Stimulated activated CD4-positive, alpha-beta T cell treated with anti-CD3 and anti-CD28 coated beads, Interleukin-12 subunit alpha, Interleukin-12 subunit beta, amount 100 ng/mL, for 48 hours (primary cell): ENCODE measurements at regions not wholly inside any gene's neighbourhood (a gene's known extent, or its start where the extent isn't known, plus 50 kb on each side); places are given as distances from the start of the nearest gene placed in this dataset.
"Not testable (repeated sequence)": the region's sequence is repeated elsewhere in the genome, so short reads cannot be mapped to it uniquely, and the experiment has no call there.

Source experiments
- DNase-seq, 3 donors: peaks; one replicate each; pipeline ENCODE4 v3.0.0-alpha.2; 2020; ENCODE audit warnings: low read depth in 2 of 3, low spot score in 1 of 3

DNA sequence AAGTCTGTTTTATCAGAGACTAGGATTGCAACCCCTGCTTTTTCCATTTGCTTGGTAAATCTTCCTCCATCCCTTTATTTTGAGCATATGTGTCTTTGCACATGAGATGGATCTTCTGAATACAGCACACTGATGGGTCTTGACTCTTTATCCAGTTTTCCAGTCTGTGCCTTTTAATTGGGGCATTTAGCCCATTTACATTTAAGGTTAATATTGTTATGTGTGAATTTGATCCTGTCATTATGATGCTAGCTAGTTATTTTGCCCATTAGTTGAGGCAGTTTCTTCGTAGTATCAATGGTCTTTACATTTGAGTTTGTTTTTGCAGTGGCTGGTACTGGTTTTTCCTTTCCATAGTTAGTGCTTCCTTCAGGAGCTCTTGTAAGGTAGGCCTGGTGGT lies 120.6 kb upstream of the TNP1 start:
- not testable (repeated sequence) for DNase-seq

DNA sequence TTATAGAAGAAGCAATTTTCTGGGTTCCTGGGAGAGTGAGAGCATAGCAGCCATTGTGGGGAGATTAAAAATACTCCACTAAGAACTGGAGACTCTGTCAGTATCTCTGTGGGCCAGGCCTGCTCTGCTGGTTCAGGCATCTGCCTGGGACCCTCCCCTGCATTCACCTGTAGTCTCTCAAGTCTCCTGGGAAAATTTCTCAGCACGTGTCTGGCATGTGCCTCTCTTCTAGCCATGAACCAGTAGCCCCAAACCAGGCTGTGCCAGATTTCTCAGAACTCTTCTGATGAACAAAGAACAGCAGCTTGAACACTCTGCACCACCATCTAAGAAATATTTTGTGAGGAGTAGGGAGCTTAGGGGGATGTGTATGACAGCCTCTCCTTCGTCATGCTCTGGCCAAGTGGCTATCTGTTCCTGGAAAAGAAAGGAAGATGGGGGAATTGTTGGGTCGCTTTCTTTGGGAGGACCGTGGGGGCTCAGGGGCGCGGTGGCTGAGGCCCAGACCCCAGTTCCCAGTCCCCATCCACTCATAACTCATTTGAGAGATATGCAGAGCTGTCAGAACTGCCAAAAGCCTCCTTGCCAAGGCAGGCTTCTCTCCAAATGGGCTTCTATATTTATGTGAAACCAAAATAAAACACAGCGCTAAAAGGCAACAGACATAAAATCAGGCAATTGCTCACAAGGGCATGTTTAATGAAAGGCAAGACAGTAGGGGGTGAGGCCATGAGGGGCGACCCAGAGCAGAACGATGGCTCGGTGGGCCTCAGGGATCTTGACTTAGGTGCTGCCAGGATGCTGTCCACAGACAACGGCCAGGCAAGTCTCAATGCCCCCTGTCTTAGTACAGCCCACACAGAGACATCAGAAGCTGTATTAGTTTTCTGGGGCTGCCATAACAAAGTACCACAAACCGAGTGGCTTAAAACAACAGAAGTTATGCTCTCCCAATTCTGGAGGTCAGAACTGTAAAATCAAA lies 114.7 kb upstream of the TNP1 start:
- DNase-seq = no peak

DNA sequence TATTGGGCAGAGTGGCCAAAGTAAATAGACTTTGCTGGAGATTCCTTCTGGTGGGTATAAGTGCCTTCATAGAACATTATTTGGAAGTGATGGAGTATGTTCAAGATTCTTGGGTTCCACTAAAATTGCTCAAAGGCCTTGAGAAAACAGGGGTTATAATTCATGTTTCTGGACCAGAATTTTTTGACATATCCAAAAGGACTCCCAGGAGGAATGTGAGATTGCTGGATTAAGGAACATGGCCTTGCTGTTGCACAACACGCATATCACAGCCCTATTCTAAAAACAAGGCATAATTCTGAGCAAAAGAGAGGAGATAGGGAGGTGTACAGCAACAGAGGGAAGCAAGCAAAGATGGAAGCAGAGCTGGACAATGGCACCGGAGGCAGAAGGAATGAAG lies 111.7 kb upstream of the TNP1 start:
- DNase-seq = no peak

DNA sequence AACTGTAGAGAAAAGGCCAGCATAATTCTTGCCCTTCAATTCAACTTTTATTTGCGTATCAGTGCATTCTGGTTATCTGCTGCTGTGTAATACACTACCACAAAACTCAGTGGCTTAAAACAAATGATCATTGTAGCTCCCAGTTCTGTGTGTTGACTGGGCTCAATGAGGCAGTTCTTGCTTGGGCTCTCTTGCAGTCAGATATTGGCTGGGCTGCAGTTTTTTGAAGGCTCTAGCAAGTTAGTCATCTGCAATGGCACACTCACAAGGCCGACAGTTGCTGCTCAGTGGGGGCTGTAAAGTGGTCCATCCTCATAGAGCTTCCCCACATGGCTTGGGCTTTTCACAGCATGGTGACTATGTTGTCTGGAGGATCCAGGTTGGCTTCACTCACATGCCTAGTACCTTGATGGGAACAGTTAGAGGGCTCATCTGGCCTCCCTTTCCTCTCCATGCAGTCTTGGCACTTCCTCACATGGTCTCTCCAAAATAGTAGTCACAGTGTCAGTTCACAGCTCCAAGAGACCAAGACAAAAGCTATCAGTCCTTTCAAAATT lies 110.6 kb upstream of the TNP1 start:
- DNase-seq = no peak

DNA sequence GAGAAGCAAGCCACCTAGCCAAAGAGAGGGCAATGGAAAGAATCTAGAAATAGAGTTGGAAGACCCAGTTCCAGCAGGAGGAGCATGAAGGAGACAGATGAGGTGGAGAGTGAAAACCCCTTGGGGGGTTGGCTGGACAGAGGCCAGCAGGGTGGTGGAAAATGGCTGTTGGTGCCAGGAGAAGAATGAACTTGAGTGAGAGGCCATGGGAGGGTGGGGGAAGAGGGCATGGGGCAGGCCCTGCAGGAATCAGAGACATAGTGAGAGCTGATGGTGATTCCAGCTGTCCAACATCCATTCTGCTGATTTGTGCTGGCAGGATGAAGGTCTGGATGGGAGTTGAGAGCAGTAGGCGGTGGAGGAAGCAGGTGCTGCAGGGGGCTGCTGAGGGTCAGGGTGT lies 108.0 kb upstream of the TNP1 start:
- no peak for DNase-seq

DNA sequence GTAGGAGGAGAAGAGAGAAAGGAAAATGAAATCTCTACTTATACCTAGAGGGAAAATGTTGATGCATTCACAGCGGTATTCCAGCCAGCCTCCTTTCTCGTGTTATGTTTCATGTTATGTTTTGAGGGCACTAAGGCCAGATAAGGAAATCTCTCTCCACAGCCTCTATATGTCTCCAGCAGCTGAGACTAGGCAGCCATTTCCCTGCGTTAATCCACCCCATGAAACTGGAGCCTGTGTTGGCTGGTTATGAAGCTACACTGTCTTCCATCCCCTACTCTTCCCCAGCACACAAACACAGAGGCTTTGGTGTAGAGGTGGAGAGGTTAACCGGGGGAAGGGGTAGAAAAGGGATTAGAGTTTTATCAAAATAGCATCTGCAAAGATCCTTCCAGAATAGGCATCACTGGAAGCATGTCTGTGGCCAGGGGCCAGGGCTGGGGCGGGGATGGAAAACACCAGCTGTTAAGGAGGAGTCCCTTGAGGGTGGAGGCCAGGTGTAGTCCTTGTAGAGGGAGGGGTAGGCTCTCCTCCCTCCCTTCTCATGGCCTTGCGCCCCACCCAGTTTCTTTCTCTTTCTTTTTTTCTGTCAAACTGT lies 100.9 kb upstream of the TNP1 start:
- DNase-seq = no peak

DNA sequence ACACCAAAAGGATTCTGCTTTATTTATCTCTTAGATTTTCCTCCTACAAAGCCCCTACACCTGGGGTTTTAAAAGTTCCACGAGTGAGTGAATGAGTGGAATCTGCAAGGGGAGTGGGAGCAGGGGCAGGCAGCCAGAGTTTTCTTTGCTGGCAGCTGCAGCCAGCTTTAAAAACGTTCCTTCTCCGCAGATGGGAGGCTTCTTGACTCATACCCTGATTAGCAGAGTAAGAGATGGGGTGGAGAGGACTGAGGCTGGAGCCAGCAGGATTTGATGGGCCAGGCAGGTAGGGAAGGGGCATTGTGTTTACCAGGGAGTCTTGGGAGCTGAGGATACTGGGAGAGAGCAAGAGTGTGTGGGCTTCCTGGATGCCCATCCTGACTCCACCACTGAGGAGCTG lies 99.6 kb upstream of the TNP1 start:
- DNase-seq = no peak

DNA sequence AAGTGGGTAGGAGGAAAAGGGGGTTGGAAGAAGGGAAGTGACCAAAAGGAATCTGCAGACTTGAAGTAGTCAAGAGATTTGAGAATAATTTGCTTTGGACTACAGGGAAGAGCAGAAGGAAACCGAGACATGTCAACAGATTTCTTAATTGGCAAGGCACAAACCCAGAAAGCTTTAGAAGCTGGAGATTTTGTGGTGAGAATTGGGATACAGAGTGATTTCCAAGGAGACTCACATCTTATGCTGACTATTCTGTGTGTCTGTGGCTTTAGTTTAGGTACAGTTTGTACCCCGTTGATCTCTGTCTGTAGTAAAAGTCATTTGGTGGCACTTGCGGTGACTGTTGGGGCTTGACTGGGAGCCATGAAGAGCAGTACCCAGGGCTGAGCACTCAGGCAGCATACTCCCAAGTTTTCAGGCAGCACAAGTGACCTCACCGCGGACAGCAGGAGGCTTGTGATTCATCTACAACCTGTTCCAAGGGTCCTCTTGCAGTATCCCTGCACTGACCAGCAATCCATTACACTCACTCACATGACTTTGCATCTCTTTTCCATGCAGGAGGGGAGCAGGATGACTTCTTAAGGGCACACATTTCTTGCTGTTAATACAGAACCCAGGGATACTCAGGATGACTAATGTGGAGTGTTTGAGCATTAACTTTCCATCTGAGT lies 97.1 kb upstream of the TNP1 start:
- no peak for DNase-seq

DNA sequence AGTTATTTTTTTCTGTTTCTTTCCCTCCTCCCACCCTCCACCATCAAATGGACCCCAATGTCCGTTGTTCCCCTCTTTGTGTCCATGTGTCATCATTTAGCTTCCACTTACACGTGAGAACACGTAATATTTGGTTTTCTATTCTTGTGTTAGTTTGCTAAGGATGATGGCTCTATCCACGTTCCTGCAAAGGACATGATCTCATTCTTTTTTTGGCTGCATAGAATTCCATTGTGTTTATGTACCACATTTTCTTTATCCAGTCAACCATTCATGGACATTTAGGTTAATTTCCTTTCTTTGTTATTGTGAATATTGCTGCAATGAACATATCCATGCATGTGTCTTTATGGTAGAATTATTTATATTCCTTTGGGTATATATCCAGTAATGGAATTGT lies 91.3 kb upstream of the TNP1 start:
- DNase-seq = no peak

DNA sequence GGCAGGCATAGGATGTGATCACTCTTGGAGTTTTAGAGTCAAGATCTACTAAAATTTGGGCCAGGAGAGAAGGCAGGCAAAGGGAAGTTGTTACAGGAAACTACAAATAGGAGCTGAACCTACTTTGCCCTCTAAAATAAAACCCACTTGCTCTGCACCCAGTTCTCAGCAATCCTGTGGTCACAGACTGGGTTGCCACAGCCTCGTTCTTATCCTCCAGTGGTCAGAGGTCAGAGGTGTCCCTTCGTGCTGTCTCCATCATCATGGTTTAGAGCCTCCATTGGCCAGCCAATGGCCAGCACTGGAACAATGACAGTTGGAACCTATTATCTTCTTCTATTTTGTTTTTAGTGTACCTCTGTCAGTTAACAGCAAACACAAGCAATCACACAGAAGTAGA lies 90.7 kb upstream of the TNP1 start:
- no peak for DNase-seq

DNA sequence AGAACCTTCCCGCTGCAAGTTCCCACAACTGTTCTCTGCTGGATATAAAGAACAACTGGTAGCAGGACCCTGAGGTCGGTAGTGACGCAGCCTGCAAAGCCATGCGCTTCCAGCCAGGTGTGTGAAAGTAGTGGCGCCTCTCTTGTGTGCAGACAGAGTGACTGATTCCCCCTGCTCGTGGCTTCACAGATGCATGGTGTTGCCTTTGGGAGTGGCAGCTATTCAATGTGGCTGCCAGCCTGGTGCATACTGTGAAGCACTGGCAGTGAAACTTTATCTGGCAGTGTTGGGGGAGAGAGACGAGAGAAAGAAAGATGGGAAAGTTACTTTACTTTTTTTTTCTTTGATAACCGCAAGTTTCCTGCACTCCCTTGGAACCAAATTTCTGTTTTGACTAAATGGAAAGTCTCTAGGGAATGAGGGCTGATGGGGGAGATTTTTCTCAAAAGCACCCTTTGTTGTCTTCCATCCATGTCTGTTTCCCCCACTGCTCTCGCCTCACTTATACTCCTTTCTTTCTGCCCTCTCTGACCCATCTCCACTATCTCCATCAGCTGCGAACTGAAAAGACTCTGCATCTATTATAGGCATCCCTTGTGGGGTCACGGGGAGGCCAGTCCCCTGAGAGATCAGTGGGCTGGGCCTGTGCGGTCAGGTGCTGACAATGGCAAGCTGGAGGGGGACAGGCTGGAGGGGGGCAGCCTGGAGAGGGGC lies 90.0 kb upstream of the TNP1 start:
- no peak for DNase-seq

DNA sequence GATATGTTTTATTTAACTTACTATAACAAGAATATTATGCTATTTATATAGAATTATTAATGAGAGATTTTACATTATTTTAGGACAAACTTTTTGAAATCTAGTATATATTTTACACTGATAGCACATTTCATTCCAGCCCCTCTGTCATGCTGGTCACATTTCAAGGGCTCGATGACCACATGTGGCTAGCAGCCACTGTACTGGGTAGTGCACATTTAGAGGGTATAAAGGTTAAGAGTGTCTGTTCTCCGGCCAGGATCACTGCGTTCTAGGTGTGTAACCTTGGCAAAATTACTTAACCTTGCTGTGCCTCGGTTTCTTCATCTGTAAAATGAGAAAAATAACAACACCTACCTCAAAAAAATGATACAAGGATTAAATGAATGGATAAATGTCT lies 87.2 kb upstream of the TNP1 start:
- no peak for DNase-seq

DNA sequence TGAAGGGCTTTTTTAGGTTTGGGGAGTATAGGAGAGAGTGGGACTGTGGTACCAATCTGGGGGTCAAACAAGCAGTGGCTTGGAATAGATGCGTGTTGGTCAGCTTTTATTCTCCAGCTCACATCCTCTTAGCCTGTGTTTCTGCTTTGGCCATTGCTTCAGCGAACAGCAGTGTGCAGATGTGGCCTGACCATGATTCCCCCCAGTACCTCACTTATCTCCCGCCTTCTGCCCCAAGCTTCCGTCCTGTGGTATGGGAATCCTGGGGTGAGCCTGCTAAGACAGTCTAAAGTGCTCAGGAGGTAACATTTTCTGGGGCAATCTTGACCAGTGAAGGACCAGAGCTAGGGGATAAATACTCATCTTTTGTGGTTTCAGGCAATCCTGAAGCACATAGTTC lies 84.9 kb upstream of the TNP1 start:
- DNase-seq = no peak

DNA sequence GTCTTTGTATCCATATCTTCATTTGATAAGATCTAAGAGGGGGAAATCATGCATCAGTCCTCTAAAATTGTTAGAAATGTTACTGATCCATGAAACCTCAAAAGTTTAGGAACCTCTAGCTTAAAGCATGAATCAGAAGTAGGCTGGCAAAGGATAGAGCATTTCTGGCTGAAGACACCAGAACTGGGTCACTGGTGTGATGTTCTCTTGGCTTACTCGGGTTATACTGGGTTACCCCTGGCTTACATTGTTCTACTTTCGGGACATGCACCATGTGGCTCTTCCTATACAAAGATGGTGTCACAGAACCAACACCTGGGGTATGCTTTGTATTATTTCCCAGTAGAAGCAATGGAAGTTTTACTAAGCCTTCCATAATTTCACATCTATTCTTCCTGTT lies 83.2 kb upstream of the TNP1 start:
- DNase-seq = no peak

DNA sequence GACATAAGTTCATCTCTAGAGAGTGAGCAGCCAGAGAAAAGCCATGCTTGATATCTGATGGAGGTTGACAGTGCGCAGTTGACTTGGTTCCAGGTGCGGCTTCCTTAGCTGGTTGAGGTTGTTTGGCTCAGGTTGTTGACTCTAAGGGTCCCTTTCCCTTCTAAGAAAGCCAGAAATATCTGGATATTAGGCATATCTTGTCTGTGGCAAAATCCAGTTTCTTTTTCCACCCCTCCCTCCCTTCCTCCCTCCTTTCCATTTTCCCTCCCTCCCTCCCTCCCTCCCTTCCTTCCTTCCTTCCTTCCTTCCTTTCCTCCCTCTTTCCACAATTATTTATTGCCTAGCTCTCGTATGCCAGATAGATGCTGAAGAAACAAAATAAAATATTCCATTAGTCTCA lies 82.6 kb upstream of the TNP1 start:
- no peak for DNase-seq

DNA sequence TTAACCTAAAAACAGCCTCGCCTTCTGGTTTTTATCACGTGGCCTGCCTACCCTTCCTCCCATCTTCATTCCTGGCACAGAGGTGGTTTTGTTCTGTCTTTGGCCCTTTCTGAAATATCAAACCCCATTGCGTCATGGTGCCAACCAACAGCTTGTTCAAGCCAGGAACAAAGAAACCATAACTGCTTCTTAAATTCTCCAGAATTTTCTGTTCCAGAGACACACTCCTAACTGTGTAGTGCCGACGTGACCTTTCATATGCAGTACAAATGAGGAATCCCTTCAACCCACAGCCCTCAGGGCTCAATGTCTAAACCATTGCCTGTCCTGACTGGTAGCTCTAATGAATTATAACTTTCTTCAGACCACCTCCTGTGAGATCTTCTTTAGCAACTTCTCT lies 82.2 kb upstream of the TNP1 start:
- no peak for DNase-seq

DNA sequence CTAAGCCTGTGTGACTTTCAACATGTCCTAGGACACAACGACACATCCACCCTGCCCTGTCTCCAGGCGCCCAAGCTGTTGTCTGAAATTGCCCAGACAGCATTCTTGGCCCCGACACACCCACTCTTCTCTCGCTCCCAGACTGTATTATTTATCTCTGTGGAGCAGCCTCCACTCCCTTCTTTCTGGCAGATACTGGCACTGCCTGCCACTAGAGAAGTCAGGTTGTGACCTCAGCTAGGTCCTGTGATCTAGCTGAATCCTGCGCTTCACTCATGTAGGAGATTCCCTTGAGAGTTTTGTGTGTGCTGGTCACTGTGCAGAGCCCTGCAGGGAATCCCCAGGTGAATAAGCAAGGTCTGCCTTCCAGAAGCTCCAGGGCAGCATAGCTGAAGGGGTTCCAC lies 77.1 kb upstream of the TNP1 start:
- DNase-seq = no peak

DNA sequence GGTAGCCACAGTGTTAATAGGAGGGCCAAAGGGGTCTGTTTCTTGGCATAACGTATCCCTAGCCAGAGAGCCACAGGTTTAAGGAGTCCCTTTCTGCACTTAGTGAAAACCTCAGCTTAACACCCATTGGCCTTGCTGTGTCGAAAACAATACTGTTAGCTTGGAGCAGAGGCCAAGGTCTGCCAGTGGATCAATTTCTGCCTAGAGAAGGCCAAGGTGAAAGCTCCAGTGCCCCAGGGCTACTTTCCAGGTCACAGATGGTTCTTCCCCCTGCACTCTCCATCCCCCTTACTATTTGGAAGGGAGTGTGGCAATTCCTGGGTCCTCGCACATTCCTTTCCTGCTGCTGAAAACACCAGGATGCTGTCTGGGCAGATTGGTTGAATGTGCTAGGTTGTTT lies 74.8 kb upstream of the TNP1 start:
- DNase-seq = no peak

DNA sequence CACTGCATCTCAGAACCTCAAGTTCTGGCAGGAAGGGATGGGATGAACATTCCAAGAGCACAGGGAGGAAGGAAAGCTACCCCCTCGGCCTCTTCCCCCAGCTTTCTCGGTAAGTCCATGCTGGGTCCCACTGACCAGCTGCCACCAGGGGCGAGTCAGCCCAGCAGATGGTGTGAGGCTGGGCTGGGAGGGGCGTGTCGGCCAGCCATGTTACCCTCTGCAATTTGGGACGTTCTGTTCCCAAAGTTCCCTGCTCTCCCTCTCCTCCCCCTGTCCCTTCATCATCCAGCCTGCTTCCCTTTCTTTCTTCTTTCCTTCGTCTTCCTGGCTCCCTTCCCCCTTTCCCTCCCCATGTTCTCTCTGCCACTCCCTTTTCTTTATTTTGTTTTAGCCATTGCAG lies 74.3 kb upstream of the TNP1 start:
- DNase-seq = no peak

DNA sequence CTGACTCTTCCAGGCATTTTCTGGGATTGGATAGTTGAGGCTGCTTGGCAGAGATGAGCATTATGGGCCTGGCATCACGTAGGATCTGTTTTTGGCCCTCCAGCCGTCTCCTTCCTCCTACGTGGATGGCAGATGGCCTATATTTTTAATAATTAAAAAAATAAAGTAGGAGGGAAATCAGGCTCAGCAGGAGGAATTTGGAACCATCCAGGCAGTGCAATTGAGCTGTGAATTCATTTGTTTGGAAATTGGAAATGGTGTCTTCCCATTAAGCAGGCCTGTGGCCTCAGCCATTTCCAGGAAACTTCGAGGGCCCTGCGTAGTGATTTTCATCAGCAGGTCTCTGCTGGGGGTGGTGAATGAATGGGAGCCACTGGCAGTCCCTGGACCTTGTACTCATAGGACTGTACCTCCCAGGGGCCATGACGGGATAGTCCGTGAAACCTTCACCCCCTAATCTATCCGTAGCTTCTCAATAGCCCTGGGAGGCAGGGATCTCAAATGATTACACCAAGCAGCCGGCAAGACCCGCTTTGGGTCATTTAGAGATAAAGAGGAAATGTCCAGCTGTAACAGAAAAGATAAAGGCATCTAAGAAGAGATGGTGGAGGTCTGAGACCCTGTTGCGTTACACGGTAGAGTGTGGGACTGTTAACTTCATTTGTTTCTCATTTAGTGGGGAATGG lies 73.1 kb upstream of the TNP1 start:
- DNase-seq = no peak
